Liver (tissue), 8 donors: ENCODE measurements at regions not wholly inside any gene's neighbourhood (a gene's known extent, or its start where the extent isn't known, plus 50 kb on each side); places are given as distances from the start of the nearest gene placed in this dataset.

ENCODE experiments used
- DNase-seq: peaks from one replicate; pipeline ENCODE4 v3.0.0-alpha.2; 2017; ENCODE audit warnings: low spot score
- H3K27ac ChIP-seq, 2 donors: one replicate each; pipeline ENCODE4 v1.7.0; 2013; ENCODE audit warnings: inconsistent platforms in 2 of 2, low read length in 2 of 2, control low read depth in 1 of 2, low read depth in 1 of 2, mild to moderate bottlenecking in 1 of 2
- H3K27me3 ChIP-seq, 4 donors: one replicate each; pipeline versions ENCODE4 v1.6.1 to v1.7.0; 2013; ENCODE audit warnings: low read length in 3 of 4, inconsistent platforms in 1 of 4, mild to moderate bottlenecking in 1 of 4, moderate library complexity in 1 of 4; ENCODE audit not compliant: control insufficient read depth in 4 of 4, insufficient read depth in 4 of 4
- H3K36me3 ChIP-seq, 4 donors: one replicate each; pipeline versions ENCODE4 v1.6.1 to v1.7.0; 2013; ENCODE audit warnings: low read length in 3 of 4, mild to moderate bottlenecking in 3 of 4, low read depth in 1 of 4, moderate library complexity in 1 of 4; ENCODE audit not compliant: control insufficient read depth in 4 of 4, insufficient read depth in 3 of 4
- H3K4me1 ChIP-seq, 4 donors: one replicate each; pipeline versions ENCODE4 v1.6.1 to v1.7.0; 2013; ENCODE audit warnings: low read length in 3 of 4, mild to moderate bottlenecking in 3 of 4, moderate library complexity in 1 of 4; ENCODE audit not compliant: control insufficient read depth in 4 of 4, insufficient read depth in 4 of 4
- H3K4me3 ChIP-seq, 3 donors: one replicate each; pipeline versions ENCODE4 v1.6.1 to v1.7.0; 2013; ENCODE audit warnings: low read length in 3 of 3, control low read depth in 1 of 3, low read depth in 1 of 3, mild to moderate bottlenecking in 1 of 3
- H3K9ac ChIP-seq, 2 donors: one replicate each; pipeline ENCODE4 v1.7.0; 2013; ENCODE audit warnings: low read length in 2 of 2, mild to moderate bottlenecking in 2 of 2, moderate library complexity in 2 of 2, control low read depth in 1 of 2, low read depth in 1 of 2
- H3K9me3 ChIP-seq, 4 donors: one replicate each; pipeline versions ENCODE4 v1.6.1 to v1.7.0; 2013; ENCODE audit warnings: low read length in 3 of 4; ENCODE audit not compliant: control insufficient read depth in 4 of 4
- CTCF ChIP-seq: fragments of 150-350 bp; IDR thresholded peaks from 2 replicates; pipeline ENCODE4 v1.5.1; 2017; ENCODE audit warnings: improper control_type of control experiment, low read depth, low read length; ENCODE audit not compliant: missing input control
- EGR1 ChIP-seq, 2 donors: IDR thresholded peaks; 2 replicates each; pipeline ENCODE4 v1.6.1; 2016 to 2018; ENCODE audit warnings: antibody characterized with exemption in 2 of 2, low read depth in 2 of 2
- FOXA1 ChIP-seq: IDR thresholded peaks from 2 replicates; pipeline ENCODE4 v1.6.1; 2016; ENCODE audit warnings: antibody characterized with exemption
- FOXA2 ChIP-seq: IDR thresholded peaks from 2 replicates; pipeline ENCODE4 v1.6.1; 2016; ENCODE audit warnings: antibody characterized with exemption
- GABPA ChIP-seq, 2 donors: IDR thresholded peaks in 1 of 2; conservative IDR thresholded peaks in 1 of 2; 2 replicates each; pipeline ENCODE4 v1.6.1; 2016; ENCODE audit warnings: antibody characterized with exemption in 2 of 2, mild to moderate bottlenecking in 1 of 2, moderate library complexity in 1 of 2
- HNF4A ChIP-seq, 2 donors: conservative IDR thresholded peaks; 2 replicates each; pipeline ENCODE4 v1.6.1; 2016; ENCODE audit warnings: antibody characterized with exemption in 2 of 2, mild to moderate bottlenecking in 2 of 2
- HNF4G ChIP-seq: IDR thresholded peaks from 2 replicates; pipeline ENCODE4 v1.6.1; 2016; ENCODE audit warnings: antibody characterized with exemption
- JUND ChIP-seq, 2 donors: IDR thresholded peaks; 2 replicates each; pipeline ENCODE4 v1.6.1; 2016; ENCODE audit warnings: antibody characterized with exemption in 2 of 2
- NR2F2 ChIP-seq: IDR thresholded peaks from 2 replicates; pipeline ENCODE4 v1.6.1; 2016; ENCODE audit warnings: antibody characterized with exemption
- RAD21 ChIP-seq, 2 donors: IDR thresholded peaks; 2 replicates each; pipeline ENCODE4 v1.6.1; 2016; ENCODE audit warnings: antibody characterized with exemption in 2 of 2, mild to moderate bottlenecking in 2 of 2
- REST ChIP-seq: IDR thresholded peaks from 2 replicates; pipeline ENCODE4 v1.6.1; 2016; ENCODE audit warnings: antibody characterized with exemption, mild to moderate bottlenecking
- SP1 ChIP-seq: IDR thresholded peaks from 2 replicates; pipeline ENCODE4 v1.6.1; 2018; ENCODE audit warnings: antibody characterized with exemption, mild to moderate bottlenecking
- TAF1 ChIP-seq: conservative IDR thresholded peaks from 2 replicates; pipeline ENCODE4 v1.6.1; 2016; ENCODE audit warnings: antibody characterized with exemption, mild to moderate bottlenecking
- YY1 ChIP-seq: IDR thresholded peaks from 2 replicates; pipeline ENCODE4 v1.6.1; 2016; ENCODE audit warnings: antibody characterized with exemption, mild to moderate bottlenecking
- WGBS: extraction: QIAGEN DNeasy Blood & Tissue Kit; methylation state at CpG from one replicate; pipeline ENCODE4 v1.1.7; 2013; 5-methylcytosine and 5-hydroxymethylcytosine counted together
- TF ChIP-seq, protein P1 (sequence below): IDR thresholded peaks from 2 replicates; pipeline ENCODE4 v1.6.1; 2016; ENCODE audit warnings: antibody characterized with exemption
- TF ChIP-seq, protein P2 (sequence below): IDR thresholded peaks from 2 replicates; pipeline ENCODE4 v1.6.1; 2016; ENCODE audit warnings: antibody characterized with exemption
- donor health status: healthy.
- donor health status: healthy.
- donor health status: healthy.
- donor health status: healthy.
- donor health status: healthy.

GRCh38 chr1:98296681-98297080 lies 364.8 kb upstream of the SNX7 start:
- Histone ChIP-seq H3K4me3 (no peak overlapping the region), H3K4me1 (no peaks in the 10 kb centered on the region), H3K36me3 (no peaks in the 10 kb centered on the region), H3K27me3 (no peaks in the 10 kb centered on the region), H3K9me3 (no peaks in the 10 kb centered on the region), H3K9ac (no peak overlapping the region), H3K27ac (no peak overlapping the region)
- DNase-seq: no peak
- WGBS: 88% methylated on average over 1 of the region's 1 CpG
- TF ChIP-seq EGR1 (IDR thresholded peaks at IDR 0.05; ENCODE audit: low read depth in 2 of 2) (no peak), REST (no peak), HNF4A (conservative IDR thresholded peaks at IDR 0.05) (no peak), FOXA2 (no peak), GABPA (IDR thresholded peaks at IDR 0.05 in 1 of 2, conservative IDR thresholded peaks at IDR 0.05 in 1 of 2) (no peak), JUND (IDR thresholded peaks at IDR 0.05) (no peak), NR2F2 (no peak)
- TF ChIP-seq, protein P1, sequence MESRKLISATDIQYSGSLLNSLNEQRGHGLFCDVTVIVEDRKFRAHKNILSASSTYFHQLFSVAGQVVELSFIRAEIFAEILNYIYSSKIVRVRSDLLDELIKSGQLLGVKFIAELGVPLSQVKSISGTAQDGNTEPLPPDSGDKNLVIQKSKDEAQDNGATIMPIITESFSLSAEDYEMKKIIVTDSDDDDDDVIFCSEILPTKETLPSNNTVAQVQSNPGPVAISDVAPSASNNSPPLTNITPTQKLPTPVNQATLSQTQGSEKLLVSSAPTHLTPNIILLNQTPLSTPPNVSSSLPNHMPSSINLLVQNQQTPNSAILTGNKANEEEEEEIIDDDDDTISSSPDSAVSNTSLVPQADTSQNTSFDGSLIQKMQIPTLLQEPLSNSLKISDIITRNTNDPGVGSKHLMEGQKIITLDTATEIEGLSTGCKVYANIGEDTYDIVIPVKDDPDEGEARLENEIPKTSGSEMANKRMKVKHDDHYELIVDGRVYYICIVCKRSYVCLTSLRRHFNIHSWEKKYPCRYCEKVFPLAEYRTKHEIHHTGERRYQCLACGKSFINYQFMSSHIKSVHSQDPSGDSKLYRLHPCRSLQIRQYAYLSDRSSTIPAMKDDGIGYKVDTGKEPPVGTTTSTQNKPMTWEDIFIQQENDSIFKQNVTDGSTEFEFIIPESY: no peak

DNA sequence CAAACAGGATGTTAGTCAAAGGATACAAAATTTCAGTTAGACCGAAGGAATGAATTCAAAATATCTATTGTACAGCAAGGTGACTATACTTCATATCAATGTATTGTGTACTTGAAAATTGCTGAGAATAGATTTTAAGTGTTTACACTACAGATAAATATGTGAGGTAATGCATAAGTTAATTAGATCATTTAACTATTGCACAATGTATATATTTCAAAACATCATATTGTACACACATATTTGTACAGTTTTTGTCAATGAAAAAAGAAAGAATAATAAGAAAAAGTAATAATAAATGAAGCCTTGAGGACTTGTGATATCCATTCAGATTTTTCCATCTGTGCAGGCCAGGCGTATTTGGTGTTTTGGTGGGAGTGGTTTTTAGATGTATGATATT lies 367.4 kb upstream of the SNX7 start:
- TF ChIP-seq NR2F2: no peak
- TF ChIP-seq GABPA (IDR thresholded peaks at IDR 0.05 in 1 of 2, conservative IDR thresholded peaks at IDR 0.05 in 1 of 2): no peak
- TF ChIP-seq, protein P2, sequence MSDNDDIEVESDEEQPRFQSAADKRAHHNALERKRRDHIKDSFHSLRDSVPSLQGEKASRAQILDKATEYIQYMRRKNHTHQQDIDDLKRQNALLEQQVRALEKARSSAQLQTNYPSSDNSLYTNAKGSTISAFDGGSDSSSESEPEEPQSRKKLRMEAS: no peak
- 94% methylated on average over 2 of the region's 2 CpGs for WGBS

DNA sequence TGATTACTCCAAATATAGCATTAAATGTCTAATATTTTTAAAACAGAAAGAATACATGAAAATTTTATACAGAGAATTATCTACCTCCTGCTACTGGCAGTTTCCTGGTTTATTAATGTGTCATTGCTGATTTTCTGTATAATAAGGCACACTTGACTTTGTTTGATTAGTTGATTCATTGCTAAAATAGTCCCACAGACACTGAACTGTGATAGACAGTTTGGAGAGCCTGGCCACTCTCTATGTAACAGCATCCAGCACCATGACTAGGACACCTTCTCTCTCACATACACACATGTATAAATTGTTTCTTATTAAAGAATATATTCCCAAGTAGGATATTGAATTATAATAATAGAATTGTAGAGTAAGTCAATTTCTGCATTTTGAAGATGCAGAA lies 368.5 kb upstream of the SNX7 start:
- Histone ChIP-seq H3K4me1 (no peaks in the 10 kb centered on the region), H3K9ac (no peak overlapping the region), H3K27me3 (no peaks in the 10 kb centered on the region), H3K36me3 (no peaks in the 10 kb centered on the region), H3K27ac (no peak overlapping the region), H3K9me3 (no peaks in the 10 kb centered on the region), H3K4me3 (no peak overlapping the region)
- no peak for TF ChIP-seq NR2F2
- TF ChIP-seq HNF4G: no peak
- no peak for TF ChIP-seq FOXA2
- TF ChIP-seq CTCF: no peak
- TF ChIP-seq RAD21 (IDR thresholded peaks at IDR 0.05): no peak
- TF ChIP-seq, protein P2: no peak
- no peak for TF ChIP-seq TAF1
- no peak for TF ChIP-seq EGR1 (IDR thresholded peaks at IDR 0.05; ENCODE audit: low read depth in 2 of 2)
- TF ChIP-seq FOXA1: no peak
- TF ChIP-seq YY1: no peak
- no peak for TF ChIP-seq SP1
- TF ChIP-seq HNF4A (conservative IDR thresholded peaks at IDR 0.05): no peak
- no peak for TF ChIP-seq GABPA (IDR thresholded peaks at IDR 0.05 in 1 of 2, conservative IDR thresholded peaks at IDR 0.05 in 1 of 2)
- TF ChIP-seq JUND (IDR thresholded peaks at IDR 0.05): no peak
- TF ChIP-seq, protein P1: no peak
- DNase-seq: no peak

More for the DNA sequence above, 367.4 kb upstream of the SNX7 start:
- Histone ChIP-seq H3K27me3 (no peaks in the 10 kb centered on the region), H3K27ac (no peak overlapping the region), H3K9me3 (no peaks in the 10 kb centered on the region), H3K9ac (no peak overlapping the region), H3K4me1 (no peaks in the 10 kb centered on the region), H3K4me3 (no peak overlapping the region), H3K36me3 (no peaks in the 10 kb centered on the region)
- no peak for DNase-seq
